Neuronal stem cell (in vitro differentiated cells): ENCODE measurements at regions not wholly inside any gene's neighbourhood (a gene's known extent, or its start where the extent isn't known, plus 50 kb on each side); places are given as distances from the start of the nearest gene placed in this dataset.

ENCODE experiments used
- DNase-seq: peaks from one replicate; pipeline ENCODE4 v3.0.0-alpha.2; 2013; ENCODE audit warnings: low spot score
- H2AFZ ChIP-seq: one replicate; pipeline ENCODE4 v1.6.1; 2013; ENCODE audit warnings: mild to moderate bottlenecking, low read length, inconsistent platforms
- H2AK5ac ChIP-seq: 2 replicates; pipeline ENCODE4 v1.6.1; 2013; ENCODE audit warnings: low read depth, mild to moderate bottlenecking, inconsistent platforms, low read length, moderate library complexity, mixed read lengths
- H2BK120ac ChIP-seq: 2 replicates; pipeline ENCODE4 v1.6.1; 2013; ENCODE audit warnings: low read depth, mild to moderate bottlenecking, inconsistent platforms, low read length, moderate library complexity, mixed read lengths
- H2BK12ac ChIP-seq: one replicate; pipeline ENCODE4 v1.6.1; 2013; ENCODE audit warnings: low read length, inconsistent platforms
- H2BK15ac ChIP-seq: 2 replicates; pipeline ENCODE4 v1.6.1; 2013; ENCODE audit warnings: mild to moderate bottlenecking, low read length, inconsistent platforms, mixed read lengths
- H2BK5ac ChIP-seq: one replicate; pipeline ENCODE4 v1.6.1; 2013; ENCODE audit warnings: inconsistent platforms, mild to moderate bottlenecking, low read length, moderate library complexity
- H3K14ac ChIP-seq: one replicate; pipeline ENCODE4 v1.6.1; 2013; ENCODE audit warnings: low read length, inconsistent platforms
- H3K18ac ChIP-seq: 2 replicates; pipeline ENCODE4 v1.6.1; 2013; ENCODE audit warnings: low read length, inconsistent platforms
- H3K23ac ChIP-seq: 2 replicates; pipeline ENCODE4 v1.6.1; 2013; ENCODE audit warnings: low read depth, mild to moderate bottlenecking, mixed read lengths, low read length, inconsistent platforms; ENCODE audit not compliant: poor library complexity
- H3K27ac ChIP-seq: replicated peaks from 3 replicates; pipeline ENCODE4 v1.5.1; 2013; ENCODE audit warnings: low read length, inconsistent platforms
- H3K27me3 ChIP-seq, 3 experiments: 2 replicates each; pipeline ENCODE4 v1.6.1; 2013; ENCODE audit warnings: low read length in 3 of 3, mild to moderate bottlenecking in 2 of 3, inconsistent platforms in 1 of 3, low read depth in 1 of 3, mixed read lengths in 1 of 3, moderate library complexity in 1 of 3; ENCODE audit not compliant: control insufficient read depth in 3 of 3, insufficient read depth in 3 of 3
- H3K36me3 ChIP-seq, 2 donors: replicated peaks in 1 of 2; 2 replicates each; pipeline ENCODE4 v1.6.1; 2013; ENCODE audit warnings: low read length in 2 of 2; ENCODE audit not compliant: control insufficient read depth in 2 of 2, insufficient read depth in 2 of 2
- H3K4ac ChIP-seq: 2 replicates; pipeline ENCODE4 v1.6.1; 2013; ENCODE audit warnings: inconsistent platforms, mild to moderate bottlenecking, low read length, moderate library complexity
- H3K4me1 ChIP-seq, 2 donors: 1 replicate in 1 of 2; 2 replicates in 1 of 2; pipeline ENCODE4 v1.6.1; 2013; ENCODE audit warnings: low read length in 2 of 2, low read depth in 1 of 2; ENCODE audit not compliant: control insufficient read depth in 2 of 2, insufficient read depth in 1 of 2
- H3K4me2 ChIP-seq: one replicate; pipeline ENCODE4 v1.6.1; 2013; ENCODE audit warnings: mild to moderate bottlenecking, low read length, inconsistent platforms; ENCODE audit not compliant: insufficient read depth, poor library complexity, severe bottlenecking
- H3K4me3 ChIP-seq, 2 donors: 2 replicates each; pipeline ENCODE4 v1.5.1; 2013; ENCODE audit warnings: low read length in 2 of 2, mild to moderate bottlenecking in 2 of 2, inconsistent platforms in 1 of 2, moderate library complexity in 1 of 2
- H3K79me1 ChIP-seq: one replicate; pipeline ENCODE4 v1.6.1; 2013; ENCODE audit warnings: low read depth, mild to moderate bottlenecking, inconsistent platforms, low read length, moderate library complexity
- H3K9ac ChIP-seq: one replicate; pipeline ENCODE4 v1.6.1; 2013; ENCODE audit warnings: mild to moderate bottlenecking, low read depth, low read length, inconsistent platforms; ENCODE audit not compliant: poor library complexity
- H3K9me3 ChIP-seq, 2 donors: replicated peaks in 1 of 2; 2 replicates each; pipeline versions ENCODE3 to v1.6.1; 2013; ENCODE audit warnings: low read length in 2 of 2, mild to moderate bottlenecking in 2 of 2, inconsistent platforms in 1 of 2, low read depth in 1 of 2, mixed read lengths in 1 of 2, moderate library complexity in 1 of 2; ENCODE audit not compliant: control insufficient read depth in 2 of 2, insufficient read depth in 1 of 2
- H4K8ac ChIP-seq: one replicate; pipeline ENCODE4 v1.6.1; 2013; ENCODE audit warnings: low read depth, mild to moderate bottlenecking, inconsistent platforms, low read length, moderate library complexity
- H4K91ac ChIP-seq: one replicate; pipeline ENCODE4 v1.6.1; 2013; ENCODE audit warnings: low read length, low read depth, mild to moderate bottlenecking, inconsistent platforms; ENCODE audit not compliant: poor library complexity
- WGBS, 2 donors: extraction: QIAGEN DNeasy Blood & Tissue Kit; methylation state at CpG; one replicate each; pipeline ENCODE4 v1.1.7; 2013; ENCODE audit warnings: missing lambda C conversion rate in 2 of 2, mixed read lengths in 1 of 2; ENCODE audit not compliant: insufficient read length in 2 of 2, insufficient replicate concordance in 1 of 2; ENCODE audit errors: extremely low coverage in 2 of 2; 5-methylcytosine and 5-hydroxymethylcytosine counted together

GRCh38 chr2:236852100-236852976 lies 233.4 kb upstream of the COPS8 start:
- no peak overlapping the region for H3K23ac ChIP-seq
- no peak for DNase-seq
- H3K14ac ChIP-seq: no peak overlapping the region
- 100% methylated on average over 1 of the region's 17 CpGs; no CpG with 5 or more reads in 1 of the 2 donors for WGBS, 2 donors
- no peak overlapping the region for H3K27ac ChIP-seq
- H4K91ac ChIP-seq: no peak overlapping the region
- no peak overlapping the region for H2BK5ac ChIP-seq
- H3K18ac ChIP-seq: no peak overlapping the region
- peaks cover 3 to 10% of the 10 kb centered on the region in 2 donors for H3K9me3 ChIP-seq
- H2BK15ac ChIP-seq: no peak overlapping the region
- H3K27me3 ChIP-seq: no peaks in the 10 kb centered on the region
- no peak overlapping the region for H2BK12ac ChIP-seq
- no peak overlapping the region for H3K4me3 ChIP-seq
- no peak overlapping the region for H2BK120ac ChIP-seq
- H3K79me1 ChIP-seq: no peaks in the 10 kb centered on the region
- no peak overlapping the region for H2AK5ac ChIP-seq
- no peak overlapping the region for H2AFZ ChIP-seq
- H3K4me1 ChIP-seq: peaks cover 27 to 52% of the 10 kb centered on the region in 2 donors
- H4K8ac ChIP-seq: no peak overlapping the region
- H3K4me2 ChIP-seq: no peak overlapping the region
- H3K4ac ChIP-seq: no peak overlapping the region
- H3K36me3 ChIP-seq: no peaks in the 10 kb centered on the region
- no peak overlapping the region for H3K9ac ChIP-seq

- Histone ChIP-seq H3K36me3 (no peaks in the 10 kb centered on the region), H2BK5ac (no peak overlapping the region), H3K4me3 (no peak overlapping the region), H3K79me1 (no peaks in the 10 kb centered on the region), H3K23ac (no peak overlapping the region), H2AK5ac (no peak overlapping the region), H3K4ac (no peak overlapping the region), H3K18ac (no peak overlapping the region), H3K9ac (no peak overlapping the region), H4K8ac (no peak overlapping the region), H3K4me1 (peaks cover 31 to 55% of the 10 kb centered on the region in 2 donors), H2BK15ac (no peak overlapping the region), H3K27ac (no peak overlapping the region), H3K9me3 (peaks cover 3 to 10% of the 10 kb centered on the region in 2 donors), H2BK120ac (no peak overlapping the region), H2AFZ (no peak overlapping the region), H3K4me2 (no peak overlapping the region), H3K14ac (no peak overlapping the region), H2BK12ac (no peak overlapping the region), H3K27me3 (no peaks in the 10 kb centered on the region), H4K91ac (no peak overlapping the region)
- no peak for DNase-seq
- no CpG with 5 or more reads among the region's 6 CpGs for WGBS, 2 donors
These were observed 232.7 kb upstream of the COPS8 start for GRCh38 chr2:236852977-236853374.

GRCh38 chr2:236853585-236854051 lies 232.1 kb upstream of the COPS8 start:
- WGBS, 2 donors: no CpG with 5 or more reads among the region's 13 CpGs

DNA sequence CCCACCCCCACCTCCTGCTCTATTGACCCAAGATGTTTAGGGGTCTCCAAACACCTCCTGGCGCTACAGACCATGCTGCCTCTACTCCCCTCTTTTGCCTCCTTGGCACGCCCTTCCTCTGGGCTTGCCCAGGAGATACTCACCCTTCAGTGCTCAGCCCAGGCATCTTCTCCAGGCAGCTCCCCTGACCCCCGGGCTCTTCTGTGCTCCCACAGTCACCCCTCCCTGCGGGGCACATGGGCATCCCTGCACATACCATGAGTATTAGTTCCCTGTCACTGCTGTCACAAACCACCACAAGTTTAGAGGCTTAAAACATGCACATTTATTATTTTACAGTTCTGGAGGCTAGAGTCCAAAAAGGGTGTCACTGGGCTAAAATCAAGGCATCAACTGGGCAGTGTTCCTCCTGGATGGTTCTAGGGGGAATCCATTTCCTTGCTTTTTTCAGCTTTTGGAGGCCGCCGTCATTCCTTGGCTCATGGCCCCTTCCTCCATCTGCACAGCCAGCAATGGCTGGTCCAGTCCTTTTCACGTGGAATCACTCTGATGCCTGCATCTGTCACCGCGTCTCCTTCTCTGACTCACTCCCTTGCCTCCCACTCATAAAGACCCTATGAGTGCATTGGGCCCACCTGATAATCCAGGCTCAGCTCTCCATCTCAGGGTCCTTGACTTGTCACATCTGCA lies 230.4 kb upstream of the COPS8 start:
- WGBS, 2 donors: no CpG with 5 or more reads among the region's 9 CpGs
- no peak overlapping the region for H3K18ac ChIP-seq

More at GRCh38 chr2:236853585-236854051, 232.1 kb upstream of the COPS8 start:
- Histone ChIP-seq H3K9me3 (peaks cover 4 to 12% of the 10 kb centered on the region in 2 donors), H2BK12ac (no peak overlapping the region), H3K18ac (no peak overlapping the region), H3K9ac (no peak overlapping the region), H3K4me1 (peaks cover 30 to 52% of the 10 kb centered on the region in 2 donors), H3K4ac (no peak overlapping the region), H3K4me3 (no peak overlapping the region), H3K14ac (no peak overlapping the region), H2BK120ac (no peak overlapping the region), H3K23ac (no peak overlapping the region), H3K27ac (no peak overlapping the region), H3K36me3 (no peaks in the 10 kb centered on the region), H2BK15ac (no peak overlapping the region), H2AFZ (peak overlapping the region; percentile 39), H4K8ac (no peak overlapping the region), H3K27me3 (no peaks in the 10 kb centered on the region), H2BK5ac (no peak overlapping the region), H3K4me2 (no peak overlapping the region), H2AK5ac (no peak overlapping the region), H4K91ac (no peak overlapping the region), H3K79me1 (no peaks in the 10 kb centered on the region)
- peak; percentile 77 for DNase-seq

More for the DNA sequence above, 230.4 kb upstream of the COPS8 start:
- Histone ChIP-seq H3K9ac (no peak overlapping the region), H4K91ac (no peak overlapping the region), H3K79me1 (no peaks in the 10 kb centered on the region), H3K4ac (no peak overlapping the region), H3K27ac (no peak overlapping the region), H2BK5ac (no peak overlapping the region), H4K8ac (no peak overlapping the region), H2BK12ac (no peak overlapping the region), H2BK15ac (no peak overlapping the region), H2AFZ (no peak overlapping the region), H3K23ac (no peak overlapping the region), H3K9me3 (peaks cover 6 to 16% of the 10 kb centered on the region in 2 donors), H3K14ac (no peak overlapping the region), H2AK5ac (no peak overlapping the region), H3K4me2 (no peak overlapping the region), H3K36me3 (no peaks in the 10 kb centered on the region), H2BK120ac (no peak overlapping the region), H3K4me1 (peaks cover 32 to 48% of the 10 kb centered on the region in 2 donors), H3K4me3 (no peak overlapping the region), H3K27me3 (no peaks in the 10 kb centered on the region)
- no peak for DNase-seq
